ENCODE measurements at regions not wholly inside any gene's neighbourhood (a gene's known extent, or its start where the extent isn't known, plus 50 kb on each side); places are given as distances from the start of the nearest gene placed in this dataset.
"Not testable (repeated sequence)": the region's sequence is repeated elsewhere in the genome, so short reads cannot be mapped to it uniquely, and the experiment has no call there.

DNA sequence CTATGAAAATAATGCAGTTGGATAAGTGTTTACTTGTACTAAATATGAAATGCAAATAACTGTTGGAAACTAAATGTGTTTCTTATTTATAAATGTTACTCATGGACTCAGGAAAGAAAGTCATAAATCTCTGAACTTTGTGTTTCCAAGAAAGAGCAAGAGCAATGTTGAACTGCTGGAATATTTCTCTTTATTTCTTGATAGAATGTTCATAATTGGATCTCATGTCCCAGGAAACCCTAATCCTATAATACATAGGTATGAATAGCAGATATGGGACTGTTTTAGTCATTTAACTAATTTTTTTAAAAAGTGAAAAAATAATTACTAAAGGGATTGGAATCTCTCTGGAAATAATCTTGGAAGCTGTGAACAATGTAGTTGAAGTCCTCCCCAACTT lies 245.0 kb upstream of the ACTBL2 start:
- no peak for FAIRE-seq

DNA sequence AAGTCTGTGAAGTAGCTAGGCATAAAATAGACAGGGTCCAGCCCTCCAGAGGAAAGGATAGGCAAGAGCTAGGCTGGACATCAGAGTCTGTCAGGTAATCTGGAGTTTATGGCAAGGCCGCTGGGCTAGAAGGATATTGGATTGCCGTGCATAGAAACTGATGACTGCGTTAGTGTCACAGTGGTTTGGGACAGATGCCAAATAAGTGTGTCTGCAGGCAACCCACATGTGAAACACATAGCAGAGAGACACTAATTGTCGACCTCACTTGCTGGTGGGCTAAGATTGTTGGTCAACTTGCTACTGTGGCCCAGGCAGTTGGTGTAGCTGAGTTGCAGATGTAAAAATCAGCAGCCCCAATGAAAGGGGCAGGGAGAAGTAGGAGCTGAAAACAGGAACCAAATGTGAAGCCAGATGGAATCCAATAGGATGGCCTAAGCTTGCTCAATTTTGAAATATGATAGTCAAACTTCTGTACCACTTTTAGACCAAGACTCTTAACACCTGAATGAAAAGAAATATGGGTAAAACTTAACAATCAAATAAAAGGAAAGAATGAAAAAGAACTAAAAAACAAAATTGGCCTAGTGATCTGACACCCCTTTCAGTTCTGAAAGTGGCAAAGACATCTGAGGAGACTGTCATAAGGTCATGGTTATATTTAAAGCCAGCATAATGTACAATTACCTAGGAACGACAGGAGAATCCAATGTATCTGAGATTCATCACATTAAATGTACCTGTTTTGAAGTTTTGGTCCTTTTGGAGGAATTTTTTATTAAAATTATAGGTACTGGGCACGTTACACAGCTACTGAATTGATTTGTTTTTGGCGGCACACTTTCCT lies 243.3 kb upstream of the ACTBL2 start:
- no peak for FAIRE-seq

DNA sequence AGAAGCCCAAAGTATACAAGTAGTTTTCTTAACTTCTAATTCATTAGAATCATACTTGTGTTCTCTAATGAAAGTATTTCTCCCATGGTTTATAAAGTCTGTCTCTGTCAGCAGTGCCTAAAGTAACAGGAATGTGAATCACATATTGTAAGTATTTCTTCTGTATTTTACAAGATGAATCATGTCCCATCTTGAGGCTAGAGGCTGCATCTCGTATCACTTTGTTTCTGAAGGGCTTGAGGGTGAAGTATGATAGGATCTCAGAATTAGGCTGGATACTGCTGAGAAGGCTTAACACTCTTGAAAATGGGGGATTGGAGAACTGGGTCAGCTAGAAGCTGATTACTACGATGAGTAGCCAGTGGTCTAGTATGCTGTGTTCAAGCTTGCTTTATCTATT lies 242.2 kb upstream of the ACTBL2 start:
- FAIRE-seq: no peak

DNA sequence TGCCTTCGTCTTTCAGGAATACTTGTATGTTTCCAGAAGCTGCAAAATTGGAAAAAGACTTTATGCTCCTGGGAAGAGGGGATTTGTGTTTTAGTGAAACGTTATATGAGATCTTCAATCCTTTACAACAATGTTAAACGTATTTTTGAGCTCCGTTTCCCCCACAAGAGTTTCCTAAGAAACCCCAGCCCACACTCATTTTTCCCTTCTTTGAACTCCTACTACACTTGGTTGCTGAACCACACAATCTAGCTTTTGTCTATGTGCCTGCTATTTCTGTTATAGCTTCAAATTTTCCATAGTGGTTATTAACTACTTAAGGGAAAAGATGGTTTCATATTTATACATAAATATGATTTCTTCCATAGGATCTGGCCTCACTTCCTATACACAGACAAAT lies 238.6 kb upstream of the ACTBL2 start:
- no peak for FAIRE-seq

GRCh38 chr5:57720656-57721055 lies 238.0 kb upstream of the ACTBL2 start:
- FAIRE-seq: no peak

DNA sequence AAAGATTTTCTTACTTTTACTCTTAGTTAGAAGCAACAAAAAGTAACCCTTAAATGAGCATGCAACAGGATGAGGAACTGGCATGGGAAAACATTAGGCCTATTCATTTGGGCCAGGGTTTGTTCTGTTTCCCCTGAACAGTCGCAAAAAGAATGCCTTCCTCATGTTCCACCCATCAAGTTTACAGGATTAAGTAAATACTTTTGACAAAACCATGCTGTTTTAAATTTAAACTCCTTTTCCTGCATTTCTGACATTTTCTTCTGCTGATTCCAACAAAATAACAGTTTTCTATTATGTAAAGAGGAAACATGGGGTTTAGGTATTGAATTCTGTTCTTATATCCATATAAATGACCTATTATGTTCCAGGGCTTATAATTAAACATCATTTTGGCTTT lies 236.6 kb upstream of the ACTBL2 start:
- FAIRE-seq: no peak

- FAIRE-seq: no peak
Measured at GRCh38 chr5:57718155-57718554, 235.5 kb upstream of the ACTBL2 start.

DNA sequence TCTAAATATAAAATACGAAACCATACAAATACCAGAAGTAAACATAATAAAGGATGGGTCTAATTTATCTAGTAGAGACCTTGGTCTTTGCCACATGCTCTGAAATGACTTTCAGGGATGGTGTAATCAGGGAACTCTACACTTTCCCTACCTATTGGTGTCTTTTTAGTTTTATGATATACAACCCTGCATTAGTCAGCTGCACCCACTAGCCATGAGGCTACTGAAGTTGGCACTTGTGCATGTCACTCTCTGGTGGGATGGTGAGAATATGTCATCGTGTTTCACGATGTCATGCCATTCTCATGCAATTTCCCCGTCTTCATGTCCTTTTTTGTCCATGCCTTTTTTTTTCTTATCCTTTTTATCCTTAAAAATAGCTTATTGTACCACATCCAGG lies 234.9 kb upstream of the ACTBL2 start:
- FAIRE-seq: no peak

DNA sequence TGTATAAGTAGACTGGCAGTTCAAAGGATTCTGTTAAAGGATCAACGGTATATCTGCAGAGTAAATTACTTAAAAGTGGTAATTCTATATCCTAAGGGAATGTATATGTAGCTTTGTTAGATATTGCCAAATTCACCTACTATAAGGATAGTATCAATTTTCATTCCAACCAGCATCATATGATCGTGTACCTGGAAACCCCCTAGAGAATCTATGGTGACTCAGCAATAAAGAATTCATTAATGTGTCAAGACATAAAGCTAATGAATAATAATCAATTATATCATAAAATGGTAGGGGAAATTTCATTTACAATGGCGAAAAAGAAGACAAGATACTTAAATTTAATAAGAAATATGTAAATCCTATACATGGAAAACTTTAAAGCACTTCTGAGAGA lies 234.1 kb upstream of the ACTBL2 start:
- FAIRE-seq: no peak

DNA sequence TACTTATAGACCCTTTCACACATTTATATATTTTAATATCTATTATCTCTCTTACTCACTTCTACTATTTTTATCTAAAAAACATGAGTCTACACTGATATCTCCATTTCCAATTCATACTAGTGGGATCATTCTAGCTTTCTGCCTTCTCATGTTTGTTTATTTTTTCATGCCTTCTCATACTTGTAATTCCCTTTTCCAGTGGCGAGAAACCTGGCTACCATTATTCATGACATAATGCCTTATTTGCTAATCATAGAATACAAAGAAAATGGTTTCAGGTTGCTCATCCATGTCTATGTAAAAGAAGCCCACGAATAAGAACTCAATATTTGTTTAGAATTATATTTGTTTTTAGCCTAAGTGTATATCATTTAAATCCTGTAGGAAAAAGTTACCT lies 232.7 kb upstream of the ACTBL2 start:
- no peak for FAIRE-seq

GRCh38 chr5:57713535-57713934 lies 230.9 kb upstream of the ACTBL2 start:
- not testable (repeated sequence) for FAIRE-seq

- FAIRE-seq: no peak
Measured at GRCh38 chr5:57711946-57712345, 229.3 kb upstream of the ACTBL2 start.

DNA sequence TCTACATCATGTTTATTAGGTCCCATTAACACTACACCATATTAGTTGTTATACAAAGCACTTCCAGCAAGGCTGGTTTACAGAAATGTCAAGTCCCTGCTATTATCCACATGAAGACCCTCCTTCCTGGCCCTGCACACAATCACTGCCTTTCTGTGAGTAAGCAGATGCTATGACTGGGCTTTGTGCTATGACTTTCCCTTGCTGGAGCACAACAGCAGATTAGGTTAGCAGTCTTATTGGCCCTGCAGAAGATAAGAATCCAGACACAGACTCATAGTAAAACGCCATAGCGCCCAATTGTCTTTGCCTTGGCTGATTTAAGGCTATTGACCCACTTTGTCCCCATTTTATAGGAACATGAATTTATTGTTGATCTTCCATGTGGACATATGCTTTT lies 228.9 kb upstream of the ACTBL2 start:
- FAIRE-seq: no peak

- FAIRE-seq: no peak
Measured at GRCh38 chr5:57710126-57710525, 227.5 kb upstream of the ACTBL2 start.

DNA sequence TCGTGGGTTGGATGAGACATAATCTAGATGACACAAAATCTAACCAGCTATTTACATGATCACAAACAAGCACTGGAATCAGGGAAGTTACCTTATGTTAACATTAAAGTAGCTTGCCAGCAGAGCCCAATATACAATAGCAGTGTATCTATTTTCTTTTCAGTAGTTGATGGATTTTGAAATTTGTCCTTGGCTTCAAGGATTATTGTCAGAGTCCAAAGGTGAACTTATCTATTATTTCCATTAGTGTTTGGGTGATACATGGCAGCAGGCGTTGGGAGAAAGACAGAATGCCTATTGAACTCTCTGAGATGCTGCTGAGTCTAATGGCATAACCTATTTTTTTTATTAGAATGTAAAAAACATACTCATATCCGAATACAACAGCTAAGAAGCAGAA lies 223.2 kb upstream of the ACTBL2 start:
- no peak for FAIRE-seq

GRCh38 chr5:57703721-57704120 lies 221.1 kb upstream of the ACTBL2 start:
- FAIRE-seq: no peak

GRCh38 chr5:57700484-57700883 lies 217.9 kb upstream of the ACTBL2 start:
- no peak for FAIRE-seq

DNA sequence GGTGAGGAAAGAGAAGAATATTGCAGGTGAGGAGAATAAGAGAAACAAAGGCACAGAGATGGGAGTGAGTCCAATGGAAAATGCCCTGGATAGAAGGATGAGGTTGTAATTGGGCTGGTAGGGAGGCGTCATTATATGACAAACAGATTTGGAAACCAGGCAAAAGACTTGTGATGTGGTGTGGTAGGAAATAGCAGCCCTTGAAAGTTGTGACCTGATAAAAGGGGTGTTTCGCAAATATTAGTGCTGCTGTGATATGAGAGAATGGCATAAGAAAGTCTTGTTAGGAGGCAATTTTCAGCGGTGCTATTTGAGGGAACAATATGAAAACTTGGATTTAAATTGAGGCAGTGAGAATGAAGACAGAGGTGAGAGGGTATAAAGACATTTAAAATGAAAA lies 217.5 kb upstream of the ACTBL2 start:
- no peak for FAIRE-seq

GRCh38 chr5:57698802-57699201 lies 216.2 kb upstream of the ACTBL2 start:
- FAIRE-seq: no peak

DNA sequence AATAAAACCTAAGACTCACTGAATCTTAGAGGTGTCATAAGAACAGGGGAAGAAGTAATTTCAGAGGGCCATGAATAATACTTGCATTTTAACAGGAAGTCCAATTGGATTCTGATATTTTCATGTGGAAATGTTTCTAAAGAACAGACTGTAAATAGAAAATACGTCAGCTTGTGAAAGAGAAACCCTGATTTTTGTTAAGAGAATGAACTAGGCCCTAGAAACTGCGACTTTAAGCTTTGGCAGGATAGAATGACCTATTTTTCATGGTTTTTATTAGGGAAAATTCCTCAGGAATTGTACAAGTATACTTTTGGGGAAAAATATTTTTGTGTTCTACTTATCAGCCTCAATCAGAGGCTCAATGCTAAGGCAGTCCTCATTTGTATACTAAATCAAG lies 215.5 kb upstream of the ACTBL2 start:
- no peak for FAIRE-seq

- no peak for FAIRE-seq
Measured at GRCh38 chr5:57696825-57697570, 214.4 kb upstream of the ACTBL2 start.

DNA sequence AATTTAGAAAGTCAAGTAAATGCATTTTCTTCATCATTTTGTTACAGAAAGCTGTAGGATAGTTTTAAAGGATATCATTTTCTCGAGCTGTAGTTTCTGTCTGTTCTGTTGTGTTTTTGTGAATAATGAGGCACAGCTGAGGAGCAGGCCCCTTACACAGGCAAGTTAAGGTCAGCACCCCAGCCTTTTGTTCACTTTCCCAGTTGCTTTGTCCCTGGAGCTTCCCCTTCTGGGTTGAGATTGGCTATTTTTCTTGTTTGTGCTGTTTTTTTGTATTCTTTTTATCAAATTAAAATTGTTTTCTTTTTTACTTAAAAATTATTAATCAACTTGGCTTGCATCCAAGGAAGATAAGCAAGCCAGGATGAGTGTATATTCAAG lies 213.8 kb upstream of the ACTBL2 start:
- FAIRE-seq: no peak

- FAIRE-seq: no peak
Measured at GRCh38 chr5:57695706-57696388, 213.2 kb upstream of the ACTBL2 start.

DNA sequence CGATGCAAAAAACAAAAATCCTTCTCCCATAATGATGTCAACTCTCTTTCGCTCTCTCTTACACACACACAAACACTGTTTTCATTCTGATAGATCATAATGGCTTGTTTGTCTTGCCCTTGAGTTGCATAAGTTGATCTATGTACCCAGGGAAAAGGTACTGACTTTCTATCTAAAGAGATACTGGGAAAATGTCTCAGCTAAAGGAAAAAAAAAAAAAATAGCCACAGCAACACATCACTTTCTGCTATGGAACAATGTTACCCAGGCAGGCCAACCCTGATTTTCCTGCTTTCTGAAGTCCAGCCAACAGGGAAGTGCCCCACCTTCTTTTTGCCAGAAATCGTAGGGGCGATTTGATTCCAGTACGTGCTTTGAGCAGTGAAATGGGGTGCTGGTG lies 212.6 kb upstream of the ACTBL2 start:
- FAIRE-seq: no peak
